22Rv1 (cell line): ENCODE measurements at regions not wholly inside any gene's neighbourhood (a gene's known extent, or its start where the extent isn't known, plus 50 kb on each side); places are given as distances from the start of the nearest gene placed in this dataset.

Experiments used
- CTCF ChIP-seq: fragments of 450-650 bp; IDR thresholded peaks from 2 replicates; pipeline ENCODE4 v1.5.1; 2017; ENCODE audit warnings: mild to moderate bottlenecking
- ZFX ChIP-seq: fragments of 450-650 bp; IDR thresholded peaks from 2 replicates; pipeline ENCODE4 v1.6.1; 2017; ENCODE audit warnings: antibody characterized with exemption, borderline replicate concordance

DNA sequence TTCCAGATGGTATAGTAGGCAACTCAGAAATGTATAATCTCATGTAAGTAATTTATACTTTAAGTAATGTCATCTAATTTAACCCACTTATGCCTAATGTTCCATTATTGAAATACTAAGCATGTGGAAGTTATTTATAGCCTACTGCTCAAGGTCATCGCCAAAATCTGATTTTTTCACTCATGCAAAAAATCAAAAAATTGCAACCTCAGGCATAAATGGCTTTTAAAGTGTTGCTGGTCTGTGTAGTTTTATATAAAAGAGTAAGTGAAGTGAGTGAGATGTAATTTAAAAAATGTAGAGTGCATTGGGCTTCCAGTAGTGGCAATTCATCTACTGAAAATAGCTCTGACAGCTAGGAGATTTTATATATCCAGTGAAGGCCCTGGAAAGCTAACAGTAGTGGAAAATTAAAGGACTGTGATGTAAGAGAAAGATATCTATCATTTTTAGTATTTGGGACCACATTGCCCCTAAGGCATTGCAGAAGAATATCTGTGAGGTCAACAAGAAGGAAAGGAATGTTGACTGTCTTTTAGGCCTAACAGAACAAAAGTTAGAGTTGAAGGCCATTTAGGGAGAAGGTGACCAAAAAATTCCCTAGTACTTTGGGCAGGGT, 624.5 kb upstream of the CHORDC1 start:
- TF ChIP-seq CTCF (no peak), ZFX (no peak)
